WERI-Rb-1 (cell line): ENCODE measurements at regions not wholly inside any gene's neighbourhood (a gene's known extent, or its start where the extent isn't known, plus 50 kb on each side); places are given as distances from the start of the nearest gene placed in this dataset.
"Not testable (repeated sequence)": the region's sequence is repeated elsewhere in the genome, so short reads cannot be mapped to it uniquely, and the experiment has no call there.

Experiments
- DNase-seq: peaks from one replicate; pipeline ENCODE4 v3.0.0-alpha.2; 2020
- H3K27ac ChIP-seq: fragments of 250-450 bp; sonication (Bioruptor Pico); 2 replicates; pipeline ENCODE4 v1.5.1; 2020; ENCODE audit warnings: mild to moderate bottlenecking, moderate library complexity
- H3K27me3 ChIP-seq: fragments of 250-450 bp; sonication (Bioruptor Pico); 2 replicates; pipeline ENCODE4 v1.5.1; 2021; ENCODE audit warnings: mild to moderate bottlenecking, low read depth, moderate library complexity; ENCODE audit not compliant: insufficient read depth, severe bottlenecking
- H3K36me3 ChIP-seq: fragments of 250-450 bp; sonication (Bioruptor Pico); 2 replicates; pipeline ENCODE4 v1.5.1; 2020; ENCODE audit warnings: mild to moderate bottlenecking, moderate library complexity
- H3K4me3 ChIP-seq: 2 replicates; pipeline ENCODE4 v1.5.1; 2011; ENCODE audit warnings: low read depth, mild to moderate bottlenecking, control low read depth, low read length
- H3K9me3 ChIP-seq: fragments of 250-450 bp; sonication (Bioruptor Pico); 2 replicates; pipeline ENCODE4 v1.5.1; 2021; ENCODE audit warnings: mild to moderate bottlenecking, moderate library complexity; ENCODE audit not compliant: severe bottlenecking

GRCh38 chr9:41034699-41035197, 93.7 kb downstream of the FOXD4L6 start:
- not testable (repeated sequence) for H3K4me3 ChIP-seq, H3K9me3 ChIP-seq, H3K36me3 ChIP-seq, H3K27ac ChIP-seq, H3K27me3 ChIP-seq, DNase-seq

DNA sequence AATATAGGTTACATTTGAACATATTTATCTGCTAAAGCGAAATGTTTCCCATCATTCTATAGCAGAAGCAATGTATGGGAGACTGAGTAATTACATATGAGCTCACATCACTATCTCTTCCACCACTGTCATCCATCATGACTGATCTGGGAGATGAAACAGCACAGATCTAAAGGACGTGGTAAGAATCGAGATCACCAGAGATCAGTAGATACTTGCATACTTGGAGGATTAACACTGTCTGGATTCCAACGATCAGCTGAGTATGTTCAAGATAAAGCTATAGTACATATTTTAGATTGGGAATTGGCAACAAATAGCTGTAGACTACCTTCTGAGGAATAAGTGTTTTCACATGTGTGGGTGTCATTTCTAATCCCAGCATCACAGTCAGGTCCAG, 94.6 kb downstream of the FOXD4L6 start:
- not testable (repeated sequence) for H3K27ac ChIP-seq, H3K9me3 ChIP-seq, DNase-seq, H3K36me3 ChIP-seq, H3K27me3 ChIP-seq, H3K4me3 ChIP-seq

GRCh38 chr9:41033360-41033759, 95.1 kb downstream of the FOXD4L6 start:
- not testable (repeated sequence) for H3K27ac ChIP-seq, H3K4me3 ChIP-seq, H3K36me3 ChIP-seq, H3K9me3 ChIP-seq, DNase-seq, H3K27me3 ChIP-seq

DNA sequence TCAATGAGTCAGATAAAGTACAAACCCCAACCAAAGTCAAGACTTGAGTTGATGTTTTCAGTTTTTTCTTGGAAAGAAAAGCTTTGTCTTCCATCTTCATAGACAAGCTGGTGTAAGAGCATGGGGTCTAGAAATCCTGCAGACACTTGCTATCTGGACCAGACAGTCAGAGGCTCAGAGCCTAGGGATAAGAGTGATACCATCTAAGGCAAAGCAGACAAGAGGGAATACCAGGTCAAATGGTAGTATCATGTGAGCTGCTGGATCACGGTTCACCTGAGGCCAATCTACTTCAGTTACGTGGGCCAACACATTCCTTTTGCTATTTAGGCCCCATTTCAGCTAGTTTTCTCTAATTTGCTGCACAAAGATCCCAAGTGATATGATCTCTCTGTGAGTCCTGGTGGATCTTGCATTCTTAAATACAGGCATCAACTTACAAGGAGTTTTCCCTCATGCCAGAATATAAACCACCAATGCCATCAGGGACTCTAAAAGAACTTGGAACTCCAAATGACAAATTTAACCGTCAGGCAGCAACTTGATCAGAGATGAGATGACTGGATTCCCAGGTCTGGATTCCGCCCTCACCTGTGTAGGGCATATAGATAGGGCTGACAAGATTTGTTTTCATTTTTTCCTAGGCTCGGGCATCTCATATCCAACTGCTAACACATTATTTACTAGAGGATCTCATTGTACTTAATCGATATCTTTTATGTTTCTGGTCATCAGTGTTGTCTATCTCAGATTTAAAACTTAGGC, 101.4 kb downstream of the FOXD4L6 start:
- DNase-seq = peak; percentile 14
- H3K4me3 ChIP-seq, H3K36me3 ChIP-seq: not testable (repeated sequence)

DNA sequence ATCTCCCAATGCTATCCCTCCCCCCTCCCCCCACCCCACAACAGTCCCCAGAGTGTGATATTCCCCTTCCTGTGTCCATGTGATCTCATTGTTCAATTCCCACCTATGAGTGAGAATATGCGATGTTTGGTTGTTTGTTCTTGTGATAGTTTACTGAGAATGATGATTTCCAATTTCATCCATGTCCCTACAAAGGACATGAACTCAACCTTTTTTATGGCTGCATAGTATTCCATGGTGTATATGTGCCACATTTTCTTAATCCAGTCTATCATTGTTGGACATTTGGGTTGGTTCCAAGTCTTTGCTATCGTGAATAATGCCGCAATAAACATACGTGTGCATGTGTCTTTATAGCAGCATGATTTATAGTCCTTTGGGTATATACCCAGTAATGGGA, 106.1 kb downstream of the FOXD4L6 start:
- H3K9me3 ChIP-seq, H3K27me3 ChIP-seq, H3K36me3 ChIP-seq, H3K27ac ChIP-seq, H3K4me3 ChIP-seq, DNase-seq: not testable (repeated sequence)

More for the DNA sequence above, 101.4 kb downstream of the FOXD4L6 start:
- H3K9me3 ChIP-seq, H3K27ac ChIP-seq, H3K27me3 ChIP-seq: not testable (repeated sequence)

DNA sequence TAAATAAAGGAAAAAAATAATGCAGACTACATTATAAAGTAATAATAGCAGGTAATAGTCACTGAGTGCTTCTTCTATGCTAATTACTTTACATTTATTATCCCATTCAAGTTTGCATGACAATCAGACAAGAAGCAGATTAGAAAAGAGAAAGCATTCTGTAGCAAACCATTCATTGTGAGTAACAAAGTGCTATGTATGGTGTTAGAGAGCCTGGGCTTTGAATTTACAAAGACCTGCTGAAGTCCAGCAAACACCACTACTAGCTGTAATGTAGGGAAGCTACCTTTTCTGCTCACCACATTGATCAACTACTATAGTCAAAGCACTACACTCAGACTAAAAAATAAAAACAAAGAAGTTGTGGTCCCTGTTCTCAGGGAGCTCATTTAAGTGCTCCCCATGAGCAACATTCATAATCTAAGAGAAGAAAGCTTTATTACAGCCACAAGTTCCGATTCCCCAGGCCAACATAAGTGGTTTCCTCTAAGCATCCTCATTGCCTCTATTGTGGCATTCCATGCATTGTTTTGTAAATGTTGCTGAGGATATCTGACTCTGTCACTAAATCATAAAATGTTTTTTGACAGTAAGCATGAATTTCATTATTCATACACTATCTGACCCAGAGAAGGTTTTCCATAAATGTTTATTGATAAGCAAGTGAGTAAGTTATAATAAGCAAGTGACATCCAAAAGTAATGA, 108.5 kb downstream of the FOXD4L6 start:
- not testable (repeated sequence) for H3K9me3 ChIP-seq, H3K4me3 ChIP-seq, DNase-seq, H3K27me3 ChIP-seq, H3K36me3 ChIP-seq, H3K27ac ChIP-seq

DNA sequence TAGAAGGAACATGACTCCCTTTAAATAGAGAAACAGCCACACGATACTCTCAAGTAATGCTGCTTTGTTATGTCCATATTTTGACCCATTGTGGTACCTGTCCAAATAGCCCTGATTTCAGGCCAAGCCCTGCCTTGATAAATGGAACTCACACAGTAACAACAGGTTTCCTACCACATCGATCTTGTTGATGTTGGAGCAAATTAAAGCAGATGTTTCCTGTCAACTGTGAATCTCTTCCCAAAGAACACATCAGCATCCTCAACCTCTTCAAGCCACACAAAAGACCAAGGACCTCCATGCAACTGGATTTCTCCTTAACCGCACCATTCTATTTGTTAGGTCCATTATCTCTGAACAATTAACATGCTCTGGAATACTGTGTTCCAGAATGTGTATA, 109.5 kb downstream of the FOXD4L6 start:
- not testable (repeated sequence) for H3K9me3 ChIP-seq, H3K36me3 ChIP-seq, DNase-seq, H3K27me3 ChIP-seq, H3K27ac ChIP-seq, H3K4me3 ChIP-seq

DNA sequence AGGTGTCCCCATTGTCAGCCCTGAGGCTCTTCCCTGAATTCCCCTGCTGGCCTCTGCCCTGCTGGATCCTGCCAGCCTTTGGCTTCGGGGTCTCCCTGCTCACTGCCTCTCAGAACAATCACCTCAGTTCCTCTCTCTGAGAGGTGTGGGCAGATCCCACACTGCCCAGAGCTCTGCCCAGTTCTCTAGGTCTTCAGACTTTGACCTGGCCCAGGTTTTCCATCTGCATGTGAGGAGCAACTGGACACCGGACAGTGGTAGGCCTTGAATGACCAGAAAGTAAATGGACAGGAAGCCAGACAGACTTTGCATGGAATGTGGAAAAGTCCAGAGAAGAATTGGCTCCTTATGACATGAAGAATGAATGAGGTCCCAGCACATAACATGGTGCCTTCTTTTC, 111.8 kb downstream of the FOXD4L6 start:
- H3K9me3 ChIP-seq, H3K27me3 ChIP-seq, H3K36me3 ChIP-seq, H3K4me3 ChIP-seq, DNase-seq, H3K27ac ChIP-seq: not testable (repeated sequence)

DNA sequence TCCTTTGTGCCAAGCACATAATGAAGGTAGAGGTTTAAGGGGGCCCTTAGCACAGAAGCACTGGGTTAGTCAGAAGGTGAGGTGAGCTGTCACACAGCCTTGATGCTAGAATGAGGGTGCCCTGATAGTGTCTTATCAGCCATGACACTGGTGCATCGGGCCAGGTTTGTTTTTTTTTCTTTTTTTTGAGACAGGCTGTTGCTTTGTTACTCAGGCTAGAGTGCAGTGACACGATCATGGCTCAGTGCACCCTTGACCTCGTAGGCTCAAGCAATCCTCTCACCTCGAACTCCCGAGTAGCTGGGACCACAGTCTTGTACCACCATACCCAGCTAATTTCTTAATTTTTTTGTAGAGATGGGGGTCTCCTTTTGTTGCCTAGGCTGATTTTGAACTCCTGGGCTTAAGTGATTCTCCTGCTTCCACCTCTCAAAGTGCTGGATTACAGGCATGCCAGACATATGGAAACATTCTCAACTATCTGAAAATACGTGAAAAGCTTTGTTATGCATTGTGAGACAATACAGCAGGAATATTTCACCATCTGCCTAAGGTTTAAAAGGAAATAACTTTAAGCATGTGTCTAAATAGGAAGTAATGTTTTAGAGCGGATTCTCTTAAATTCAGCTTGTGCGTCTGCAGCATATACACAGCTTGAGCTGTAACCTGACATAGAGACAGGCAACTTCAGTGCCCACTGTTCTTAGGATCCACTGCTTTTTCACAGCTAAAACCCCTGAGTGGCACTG, 128.4 kb downstream of the FOXD4L6 start:
- H3K4me3 ChIP-seq, DNase-seq, H3K27me3 ChIP-seq, H3K36me3 ChIP-seq, H3K27ac ChIP-seq, H3K9me3 ChIP-seq: not testable (repeated sequence)

GRCh38 chr9:40995490-40995889, 133.0 kb downstream of the FOXD4L6 start:
- not testable (repeated sequence) for H3K9me3 ChIP-seq, DNase-seq, H3K27me3 ChIP-seq, H3K36me3 ChIP-seq, H3K4me3 ChIP-seq, H3K27ac ChIP-seq

GRCh38 chr9:40993842-40994241, 134.6 kb downstream of the FOXD4L6 start:
- not testable (repeated sequence) for H3K27ac ChIP-seq, H3K27me3 ChIP-seq, H3K4me3 ChIP-seq, DNase-seq, H3K36me3 ChIP-seq, H3K9me3 ChIP-seq

DNA sequence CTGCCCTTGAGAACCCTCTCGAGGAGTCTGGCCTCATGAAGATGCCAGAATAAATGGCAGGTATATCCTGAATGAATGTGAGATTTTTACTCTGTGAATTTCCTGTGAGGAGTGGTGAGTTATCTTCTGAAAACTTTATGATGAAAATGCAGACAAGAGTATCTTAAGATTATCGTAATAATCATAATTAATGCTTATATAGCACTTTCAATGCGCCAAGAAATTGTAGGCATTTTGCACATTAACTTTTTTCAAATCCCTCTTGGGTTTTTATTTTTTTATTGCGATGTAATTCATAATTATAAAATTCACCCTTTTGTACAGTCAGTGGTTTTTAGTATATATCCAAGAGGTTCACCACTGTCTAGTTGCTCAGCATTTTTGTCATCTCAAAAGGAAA, 135.1 kb downstream of the FOXD4L6 start:
- not testable (repeated sequence) for H3K27ac ChIP-seq, H3K27me3 ChIP-seq, H3K4me3 ChIP-seq, H3K9me3 ChIP-seq, DNase-seq, H3K36me3 ChIP-seq

DNA sequence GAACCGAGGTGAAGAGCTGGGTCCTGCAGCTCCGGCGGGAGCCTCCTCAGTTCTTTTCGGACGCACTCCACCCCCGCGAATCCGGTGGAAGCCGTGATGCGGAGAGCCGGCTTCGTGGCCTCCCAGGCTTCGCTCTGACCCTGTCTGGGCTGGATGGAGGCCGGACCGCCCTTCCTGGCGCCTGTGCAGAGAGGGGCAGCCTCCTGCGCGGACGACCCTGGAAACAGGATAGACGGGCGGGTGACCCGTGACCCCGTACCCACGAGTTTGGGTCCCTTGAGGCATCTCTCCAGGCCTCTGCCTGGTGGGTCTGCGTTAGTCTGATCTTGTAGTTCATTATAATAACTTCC, 136.0 kb downstream of the FOXD4L6 start:
- Histone ChIP-seq H3K4me3 (peak overlapping the region; percentile 87), H3K27ac (peak overlapping the region; percentile 72)
- H3K36me3 ChIP-seq, H3K9me3 ChIP-seq, H3K27me3 ChIP-seq, DNase-seq: not testable (repeated sequence)
